ENCODE measurements at regions not wholly inside any gene's neighbourhood (a gene's known extent, or its start where the extent isn't known, plus 50 kb on each side); places are given as distances from the start of the nearest gene placed in this dataset.

DNA sequence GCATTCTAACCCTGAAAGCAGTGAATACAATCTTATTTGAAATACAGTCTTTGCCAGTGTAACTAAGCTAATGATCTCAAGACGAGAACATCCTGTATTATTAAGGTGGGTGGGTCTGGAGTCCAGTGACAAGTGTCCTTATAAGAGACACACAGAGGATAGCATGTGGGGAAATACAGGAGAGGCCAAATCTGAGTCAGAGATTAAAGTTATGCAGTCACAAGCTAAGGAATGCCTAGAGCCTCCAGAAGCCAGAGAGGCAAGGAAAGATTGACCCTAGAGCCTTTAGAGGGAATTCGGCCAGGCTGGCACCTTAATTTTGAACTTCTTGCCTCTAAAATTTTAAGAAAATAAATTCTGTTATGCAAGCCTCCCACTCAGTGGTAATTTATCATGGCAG is 87.5 kb upstream of the HGF start:
- Histone ChIP-seq H3K27me3 (replicated peaks; ENCODE audit: insufficient read depth) (no peaks in the 10 kb centered on the region), H3K9me2 (ENCODE audit: insufficient read depth) (no peaks in the 10 kb centered on the region), H3K9me3 (ENCODE audit: low read depth) (no peaks in the 10 kb centered on the region), H3K9ac (no peak overlapping the region), H4K20me1 (ENCODE audit: insufficient read depth) (no peaks in the 10 kb centered on the region), H3K4me2 (ENCODE audit: unreplicated experiment) (no peak overlapping the region), H3K36me3 (ENCODE audit: low read depth) (no peaks in the 10 kb centered on the region), H3K27ac (no peak overlapping the region), H3K4me1 (ENCODE audit: insufficient read depth) (no peaks in the 10 kb centered on the region), H2AFZ (no peak overlapping the region), H3K4me3 (no peak overlapping the region), H3F3A (ENCODE audit: insufficient read depth) (no peaks in the 10 kb centered on the region), H3K79me2 (ENCODE audit: insufficient read depth) (no peaks in the 10 kb centered on the region)
- peak; percentile 33 for DNase-seq
- WGBS, 2 experiments (ENCODE audit: low coverage in 1 of 2, low lambda C conversion rate in 2 of 2, missing lambda C conversion rate in 2 of 2): 59% methylated on average over 2 of the region's 2 CpGs
- TF ChIP-seq EZH2phosphoT487 (IDR thresholded peaks at IDR 0.05; ENCODE audit: insufficient read depth, low read depth): no peak
- TF ChIP-seq EZH2 (IDR thresholded peaks at IDR 0.05; ENCODE audit: insufficient read depth, poor library complexity, severe bottlenecking): no peak
- in situ Hi-C loops (cut with MboI): no loop called here

GRCh38 chr7:81854518-81854917 is 84.7 kb upstream of the HGF start:
- TF ChIP-seq EZH2phosphoT487 (IDR thresholded peaks at IDR 0.05; ENCODE audit: insufficient read depth, low read depth) (no peak), EZH2 (IDR thresholded peaks at IDR 0.05; ENCODE audit: insufficient read depth, poor library complexity, severe bottlenecking) (no peak)

DNA sequence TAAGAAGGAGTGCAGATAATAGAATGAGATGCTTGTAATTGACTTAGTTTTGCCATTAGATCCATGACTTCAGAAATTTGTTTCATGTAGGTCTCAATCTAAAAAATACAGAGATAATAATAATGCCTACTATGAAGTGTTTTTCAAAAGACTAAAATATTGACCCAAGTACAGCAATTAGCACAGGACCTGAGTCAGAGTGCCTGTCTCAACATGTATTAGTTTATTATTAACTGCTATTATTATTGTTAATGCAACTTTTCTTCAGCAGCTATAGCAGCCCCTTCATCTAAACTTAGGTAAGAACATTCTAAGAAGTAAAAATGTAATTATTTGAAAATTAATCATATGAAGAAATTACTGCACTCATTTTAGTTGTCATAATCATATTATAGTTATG is 82.9 kb upstream of the HGF start:
- H3K27me3 ChIP-seq (replicated peaks; ENCODE audit: insufficient read depth): no peaks in the 10 kb centered on the region
- H3K9me3 ChIP-seq (ENCODE audit: low read depth): no peaks in the 10 kb centered on the region
- H3F3A ChIP-seq (ENCODE audit: insufficient read depth): no peaks in the 10 kb centered on the region
- no peak overlapping the region for H3K27ac ChIP-seq
- no peak overlapping the region for H3K4me2 ChIP-seq (ENCODE audit: unreplicated experiment)
- no peaks in the 10 kb centered on the region for H3K79me2 ChIP-seq (ENCODE audit: insufficient read depth)
- in situ Hi-C loops (cut with MboI): no loop called here
- H3K9ac ChIP-seq: no peak overlapping the region
- H3K4me3 ChIP-seq: no peak overlapping the region
- H3K4me1 ChIP-seq (ENCODE audit: insufficient read depth): no peaks in the 10 kb centered on the region
- TF ChIP-seq EZH2 (IDR thresholded peaks at IDR 0.05; ENCODE audit: insufficient read depth, poor library complexity, severe bottlenecking): no peak
- no peak for TF ChIP-seq EZH2phosphoT487 (IDR thresholded peaks at IDR 0.05; ENCODE audit: insufficient read depth, low read depth)
- no peaks in the 10 kb centered on the region for H4K20me1 ChIP-seq (ENCODE audit: insufficient read depth)
- no peak for DNase-seq
- no peaks in the 10 kb centered on the region for H3K9me2 ChIP-seq (ENCODE audit: insufficient read depth)
- no peak overlapping the region for H2AFZ ChIP-seq
- no peaks in the 10 kb centered on the region for H3K36me3 ChIP-seq (ENCODE audit: low read depth)

More at GRCh38 chr7:81854518-81854917, 84.7 kb upstream of the HGF start:
- no peak for DNase-seq
- Histone ChIP-seq H3K4me2 (ENCODE audit: unreplicated experiment) (no peak overlapping the region), H3K9me3 (ENCODE audit: low read depth) (no peaks in the 10 kb centered on the region), H3K27me3 (replicated peaks; ENCODE audit: insufficient read depth) (no peaks in the 10 kb centered on the region), H3K27ac (no peak overlapping the region), H3K9me2 (ENCODE audit: insufficient read depth) (no peaks in the 10 kb centered on the region), H4K20me1 (ENCODE audit: insufficient read depth) (no peaks in the 10 kb centered on the region), H3F3A (ENCODE audit: insufficient read depth) (no peaks in the 10 kb centered on the region), H3K4me3 (no peak overlapping the region), H3K9ac (no peak overlapping the region), H2AFZ (no peak overlapping the region), H3K36me3 (ENCODE audit: low read depth) (no peaks in the 10 kb centered on the region), H3K4me1 (ENCODE audit: insufficient read depth) (no peaks in the 10 kb centered on the region), H3K79me2 (ENCODE audit: insufficient read depth) (no peaks in the 10 kb centered on the region)
- 72 to 83% methylated on average over 2 of the region's 2 CpGs for WGBS, 2 experiments (ENCODE audit: low coverage in 1 of 2, low lambda C conversion rate in 2 of 2, missing lambda C conversion rate in 2 of 2)
- in situ Hi-C loops (cut with MboI): no loop called here

DNA sequence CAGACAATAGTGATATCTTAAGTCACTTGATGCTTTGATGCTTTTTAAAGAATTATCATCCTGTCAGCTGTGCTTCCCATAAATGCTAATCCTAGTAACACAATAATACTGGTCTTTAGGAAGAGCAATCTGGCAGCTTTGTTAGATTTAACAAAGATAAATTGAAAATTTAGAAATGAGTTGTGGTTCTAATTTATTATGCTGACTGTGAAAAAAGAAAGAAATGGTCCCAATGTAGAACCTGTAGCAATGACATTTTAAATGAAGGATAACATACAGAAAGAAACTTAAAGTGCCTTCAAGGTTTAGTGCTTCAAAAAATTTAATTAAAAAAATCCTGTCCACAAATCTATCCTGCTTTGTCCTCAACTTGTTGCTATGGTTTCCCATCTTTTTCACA is 81.6 kb upstream of the HGF start:
- Histone ChIP-seq H3K9me3 (ENCODE audit: low read depth) (no peaks in the 10 kb centered on the region), H3K79me2 (ENCODE audit: insufficient read depth) (no peaks in the 10 kb centered on the region), H3K4me2 (ENCODE audit: unreplicated experiment) (no peak overlapping the region), H3K36me3 (ENCODE audit: low read depth) (no peaks in the 10 kb centered on the region), H3K4me1 (ENCODE audit: insufficient read depth) (peaks cover 3% of the 10 kb centered on the region; the same call in 1 of the 2 replicates), H3K27ac (no peak overlapping the region), H3K9me2 (ENCODE audit: insufficient read depth) (no peaks in the 10 kb centered on the region), H3K9ac (no peak overlapping the region), H3K4me3 (no peak overlapping the region), H3K27me3 (replicated peaks; ENCODE audit: insufficient read depth) (no peaks in the 10 kb centered on the region), H4K20me1 (ENCODE audit: insufficient read depth) (no peaks in the 10 kb centered on the region), H2AFZ (no peak overlapping the region), H3F3A (ENCODE audit: insufficient read depth) (peaks cover 3% of the 10 kb centered on the region; the same call in 1 of the 2 replicates)
- TF ChIP-seq EZH2 (IDR thresholded peaks at IDR 0.05; ENCODE audit: insufficient read depth, poor library complexity, severe bottlenecking): no peak
- in situ Hi-C loops (cut with MboI): no loop called here
- DNase-seq: no peak

DNA sequence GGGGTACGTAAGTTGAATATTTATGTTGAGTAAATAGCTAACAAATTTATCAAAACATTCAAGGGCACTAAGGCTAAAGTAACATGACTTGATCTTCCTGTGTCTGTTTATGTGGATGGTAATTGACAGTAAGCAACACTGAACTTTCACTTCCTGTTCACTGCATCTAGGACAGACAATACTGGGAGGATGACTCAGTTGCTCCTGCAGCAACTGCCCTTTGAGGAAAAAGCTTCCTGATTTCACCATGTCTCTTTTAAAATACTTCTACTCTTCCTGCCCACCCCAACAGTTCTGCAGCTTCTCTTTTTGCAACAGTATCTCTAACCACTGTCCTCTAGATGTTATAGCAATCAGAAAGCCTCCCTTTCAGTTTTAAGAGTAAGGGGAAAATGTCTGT is 76.6 kb upstream of the HGF start:
- TF ChIP-seq EZH2phosphoT487 (IDR thresholded peaks at IDR 0.05; ENCODE audit: insufficient read depth, low read depth): no peak
- no peak for TF ChIP-seq EZH2 (IDR thresholded peaks at IDR 0.05; ENCODE audit: insufficient read depth, poor library complexity, severe bottlenecking)
- Histone ChIP-seq H3K36me3 (ENCODE audit: low read depth) (no peaks in the 10 kb centered on the region), H3K27me3 (replicated peaks; ENCODE audit: insufficient read depth) (no peaks in the 10 kb centered on the region), H3F3A (ENCODE audit: insufficient read depth) (peaks cover 3% of the 10 kb centered on the region; the same call in 1 of the 2 replicates), H3K27ac (peak overlapping the region; percentile 43), H2AFZ (peak overlapping the region; percentile 95), H3K9me2 (ENCODE audit: insufficient read depth) (no peaks in the 10 kb centered on the region), H3K9me3 (ENCODE audit: low read depth) (no peaks in the 10 kb centered on the region), H3K79me2 (ENCODE audit: insufficient read depth) (no peaks in the 10 kb centered on the region), H3K4me3 (peak overlapping the region; percentile 49), H3K4me2 (ENCODE audit: unreplicated experiment) (peak overlapping the region; percentile 87), H3K4me1 (ENCODE audit: insufficient read depth) (peaks cover 12% of the 10 kb centered on the region), H3K9ac (peak overlapping the region; percentile 25), H4K20me1 (ENCODE audit: insufficient read depth) (no peaks in the 10 kb centered on the region)
- in situ Hi-C loops (cut with MboI): no loop called here
- 37 to 46% methylated on average over 1 of the region's 1 CpG for WGBS, 2 experiments (ENCODE audit: low coverage in 1 of 2, low lambda C conversion rate in 2 of 2, missing lambda C conversion rate in 2 of 2)
- peak; percentile 80 for DNase-seq
